Adrenal gland (tissue), 5 donors: ENCODE measurements at regions not wholly inside any gene's neighbourhood (a gene's known extent, or its start where the extent isn't known, plus 50 kb on each side); places are given as distances from the start of the nearest gene placed in this dataset.

Source experiments
- CTCF ChIP-seq, 6 experiments: fragments of 450-650 bp in 4 of 6; fragments of 200-600 bp in 2 of 6; sonication (generic) in 1 of 6; IDR thresholded peaks; 1 replicate in 5 of 6; 2 replicates in 1 of 6; pipeline versions ENCODE4 v1.5.1 to v1.8.0; 2016 to 2021; ENCODE audit warnings: antibody characterized with exemption in 6 of 6, mild to moderate bottlenecking in 2 of 6, moderate library complexity in 1 of 6
- POLR2A ChIP-seq, 2 donors: fragments of 450-650 bp; IDR thresholded peaks; one replicate each; pipeline ENCODE4 v1.6.1; 2017; ENCODE audit warnings: antibody characterized with exemption in 2 of 2, mild to moderate bottlenecking in 2 of 2, moderate library complexity in 1 of 2
- donor health status: DM: no; HTN: no; CAD: no.

- TF ChIP-seq POLR2A (IDR thresholded peaks at IDR 0.05) (no peak), CTCF (IDR thresholded peaks at IDR 0.05) (no peak)
Observed at GRCh38 chr2:193156480-193156879, 961.7 kb upstream of the TMEFF2 start.
